B cell (primary cell): ENCODE measurements at regions not wholly inside any gene's neighbourhood (a gene's known extent, or its start where the extent isn't known, plus 50 kb on each side); places are given as distances from the start of the nearest gene placed in this dataset.

Experiments
- CTCF ChIP-seq: fragments of 200-600 bp; IDR thresholded peaks from one replicate; pipeline ENCODE4 v1.8.0; 2022; ENCODE audit warnings: antibody characterized with exemption, mild to moderate bottlenecking
- EZH2 ChIP-seq: IDR thresholded peaks from 2 replicates; pipeline ENCODE4 v1.6.1; 2012; ENCODE audit warnings: borderline replicate concordance, low read depth, mild to moderate bottlenecking, moderate library complexity, low read length; ENCODE audit not compliant: insufficient read depth, poor library complexity, severe bottlenecking

DNA sequence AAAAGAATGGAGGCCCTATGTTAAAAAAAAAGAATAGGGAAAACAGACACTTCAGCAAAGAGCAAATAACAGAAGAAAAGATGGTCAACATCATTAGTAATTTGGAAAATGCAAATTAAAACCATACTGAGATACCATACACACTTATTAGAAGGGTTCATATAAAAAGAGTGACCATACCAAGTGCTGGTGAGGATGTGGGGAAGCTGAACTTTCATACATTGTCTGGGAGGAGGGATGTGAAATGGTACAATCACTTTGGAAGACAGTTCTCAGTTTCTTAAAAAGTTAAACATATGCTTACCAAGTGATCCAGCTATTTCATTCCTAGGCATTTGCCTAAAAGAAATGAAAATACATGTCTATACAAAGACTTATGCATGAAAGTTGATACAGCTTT lies 194.4 kb downstream of the CXCL12 start:
- TF ChIP-seq CTCF, result no peak
- no peak for TF ChIP-seq EZH2
